PC-9 (cell line): ENCODE measurements at regions not wholly inside any gene's neighbourhood (a gene's known extent, or its start where the extent isn't known, plus 50 kb on each side); places are given as distances from the start of the nearest gene placed in this dataset.

ENCODE experiments used
- EZH2 ChIP-seq: fragments of 200-600 bp; sonication (generic); IDR thresholded peaks from 2 replicates; pipeline ENCODE4 v1.8.0; 2017; ENCODE audit warnings: antibody characterized with exemption, low read depth
- TF ChIP-seq, protein P1 (sequence below): fragments of 200-600 bp; sonication (generic); conservative IDR thresholded peaks from 2 replicates; pipeline ENCODE4 v1.6.1; 2017; ENCODE audit warnings: mixed run types, antibody characterized with exemption, mild to moderate bottlenecking, moderate library complexity

DNA sequence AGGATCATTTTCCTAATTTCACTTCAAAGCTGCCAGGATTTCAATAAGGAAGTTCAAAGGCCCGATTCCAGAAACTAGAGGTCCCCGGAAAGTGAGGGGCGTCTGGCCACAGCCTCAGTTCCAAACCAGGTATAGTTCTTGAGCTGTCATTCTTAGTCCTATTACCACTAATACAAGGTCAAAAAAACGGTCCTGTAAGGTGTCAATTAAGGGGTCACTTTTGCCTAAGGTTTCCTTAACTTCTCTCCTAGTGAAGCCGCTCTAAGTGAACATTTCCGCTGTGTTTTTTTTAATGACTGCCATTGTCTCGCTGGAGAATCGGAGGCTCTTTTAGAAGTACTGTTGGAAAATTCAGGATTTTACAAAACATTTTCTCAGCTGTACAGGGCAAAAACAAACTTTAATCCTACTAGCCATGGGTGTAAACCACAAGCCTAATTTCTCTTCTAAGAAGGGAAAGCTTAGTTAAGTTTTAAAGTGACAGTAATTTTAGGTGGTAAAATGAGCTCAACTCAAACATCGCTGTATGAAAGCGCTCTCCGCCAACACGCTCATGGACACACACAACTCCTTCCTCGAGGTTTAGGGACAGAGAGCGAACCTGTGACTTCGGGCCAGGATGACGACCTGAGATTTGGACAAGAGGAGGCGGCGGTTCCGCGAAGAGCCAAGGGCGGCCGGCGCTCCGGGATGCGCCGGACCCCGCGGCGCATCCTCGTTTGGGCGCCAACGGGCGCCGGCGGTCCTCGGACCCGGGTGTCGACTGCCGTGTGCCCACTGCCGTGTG is 76.7 kb upstream of the IFNE start:
- TF ChIP-seq, protein P1, sequence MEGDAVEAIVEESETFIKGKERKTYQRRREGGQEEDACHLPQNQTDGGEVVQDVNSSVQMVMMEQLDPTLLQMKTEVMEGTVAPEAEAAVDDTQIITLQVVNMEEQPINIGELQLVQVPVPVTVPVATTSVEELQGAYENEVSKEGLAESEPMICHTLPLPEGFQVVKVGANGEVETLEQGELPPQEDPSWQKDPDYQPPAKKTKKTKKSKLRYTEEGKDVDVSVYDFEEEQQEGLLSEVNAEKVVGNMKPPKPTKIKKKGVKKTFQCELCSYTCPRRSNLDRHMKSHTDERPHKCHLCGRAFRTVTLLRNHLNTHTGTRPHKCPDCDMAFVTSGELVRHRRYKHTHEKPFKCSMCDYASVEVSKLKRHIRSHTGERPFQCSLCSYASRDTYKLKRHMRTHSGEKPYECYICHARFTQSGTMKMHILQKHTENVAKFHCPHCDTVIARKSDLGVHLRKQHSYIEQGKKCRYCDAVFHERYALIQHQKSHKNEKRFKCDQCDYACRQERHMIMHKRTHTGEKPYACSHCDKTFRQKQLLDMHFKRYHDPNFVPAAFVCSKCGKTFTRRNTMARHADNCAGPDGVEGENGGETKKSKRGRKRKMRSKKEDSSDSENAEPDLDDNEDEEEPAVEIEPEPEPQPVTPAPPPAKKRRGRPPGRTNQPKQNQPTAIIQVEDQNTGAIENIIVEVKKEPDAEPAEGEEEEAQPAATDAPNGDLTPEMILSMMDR = no peak
- no peak for TF ChIP-seq EZH2
